HEK293T (cell line): ENCODE measurements at regions not wholly inside any gene's neighbourhood (a gene's known extent, or its start where the extent isn't known, plus 50 kb on each side); places are given as distances from the start of the nearest gene placed in this dataset.

Experiments used
- CTCF ChIA-PET: fragments of 350-600 bp; formaldehyde crosslinking; extraction: SDS; loops from one replicate; lab custom pipeline; 2021; ENCODE audit warnings: antibody characterized with exemption, inconsistent platforms; lab: Yijun Ruan, JAX
- POLR2A ChIA-PET: fragments of 350-600 bp; formaldehyde crosslinking; extraction: SDS; loops from one replicate; lab custom pipeline; 2020; ENCODE audit warnings: antibody characterized with exemption, inconsistent platforms; lab: Yijun Ruan, JAX
- DNase-seq: peaks from one replicate; pipeline ENCODE4 v3.0.0; 2012; ENCODE audit warnings: mixed read lengths; ENCODE audit errors: extremely low spot score
- ARNT ChIP-seq: fragments of 450-650 bp; IDR thresholded peaks from 2 replicates; pipeline ENCODE4 v1.6.1; 2017; ENCODE audit warnings: mild to moderate bottlenecking
- BHLHE40 ChIP-seq: fragments of 450-650 bp; IDR thresholded peaks from 2 replicates; pipeline ENCODE4 v1.6.1; 2016; ENCODE audit warnings: mild to moderate bottlenecking, moderate library complexity, borderline replicate concordance
- CTBP1 ChIP-seq: fragments of 450-650 bp; IDR thresholded peaks from 2 replicates; pipeline ENCODE4 v1.6.1; 2016; ENCODE audit warnings: borderline replicate concordance
- ELF4 ChIP-seq: fragments of 450-650 bp; IDR thresholded peaks from 2 replicates; pipeline ENCODE4 v1.6.1; 2017; ENCODE audit warnings: antibody characterized with exemption
- FOXA1 ChIP-seq: fragments of 450-650 bp; IDR thresholded peaks from 2 replicates; pipeline ENCODE4 v1.6.1; 2016; ENCODE audit warnings: mild to moderate bottlenecking
- FOXK2 ChIP-seq: fragments of 450-650 bp; IDR thresholded peaks from 2 replicates; pipeline ENCODE4 v1.6.1; 2016; ENCODE audit warnings: mild to moderate bottlenecking
- FOXM1 ChIP-seq: fragments of 450-650 bp; IDR thresholded peaks from 2 replicates; pipeline ENCODE4 v1.6.1; 2017; ENCODE audit warnings: mild to moderate bottlenecking, borderline replicate concordance
- HDGF ChIP-seq: fragments of 450-650 bp; IDR thresholded peaks from 2 replicates; pipeline ENCODE4 v1.6.1; 2017; ENCODE audit warnings: antibody characterized with exemption, borderline replicate concordance
- L3MBTL2 ChIP-seq: fragments of 450-650 bp; conservative IDR thresholded peaks from 2 replicates; pipeline ENCODE4 v1.6.1; 2016; ENCODE audit warnings: mild to moderate bottlenecking
- LEF1 ChIP-seq: fragments of 450-650 bp; IDR thresholded peaks from 2 replicates; pipeline ENCODE4 v1.6.1; 2017; ENCODE audit warnings: mild to moderate bottlenecking, borderline replicate concordance
- NFRKB ChIP-seq: fragments of 450-650 bp; IDR thresholded peaks from 2 replicates; pipeline ENCODE4 v1.6.1; 2016; ENCODE audit warnings: mild to moderate bottlenecking, moderate library complexity
- SP1 ChIP-seq: fragments of 450-650 bp; IDR thresholded peaks from 2 replicates; pipeline ENCODE4 v1.6.1; 2017
- SUZ12 ChIP-seq: fragments of 450-650 bp; IDR thresholded peaks from 2 replicates; pipeline ENCODE4 v1.6.1; 2016; ENCODE audit warnings: mild to moderate bottlenecking
- TARDBP ChIP-seq: fragments of 450-650 bp; IDR thresholded peaks from 2 replicates; pipeline ENCODE4 v1.6.1; 2016
- ZNF384 ChIP-seq: fragments of 450-650 bp; IDR thresholded peaks from 2 replicates; pipeline ENCODE4 v1.6.1; 2016
- TF ChIP-seq, protein P1 (sequence below): fragments of 450-650 bp; IDR thresholded peaks from 2 replicates; pipeline ENCODE4 v1.6.1; 2016

DNA sequence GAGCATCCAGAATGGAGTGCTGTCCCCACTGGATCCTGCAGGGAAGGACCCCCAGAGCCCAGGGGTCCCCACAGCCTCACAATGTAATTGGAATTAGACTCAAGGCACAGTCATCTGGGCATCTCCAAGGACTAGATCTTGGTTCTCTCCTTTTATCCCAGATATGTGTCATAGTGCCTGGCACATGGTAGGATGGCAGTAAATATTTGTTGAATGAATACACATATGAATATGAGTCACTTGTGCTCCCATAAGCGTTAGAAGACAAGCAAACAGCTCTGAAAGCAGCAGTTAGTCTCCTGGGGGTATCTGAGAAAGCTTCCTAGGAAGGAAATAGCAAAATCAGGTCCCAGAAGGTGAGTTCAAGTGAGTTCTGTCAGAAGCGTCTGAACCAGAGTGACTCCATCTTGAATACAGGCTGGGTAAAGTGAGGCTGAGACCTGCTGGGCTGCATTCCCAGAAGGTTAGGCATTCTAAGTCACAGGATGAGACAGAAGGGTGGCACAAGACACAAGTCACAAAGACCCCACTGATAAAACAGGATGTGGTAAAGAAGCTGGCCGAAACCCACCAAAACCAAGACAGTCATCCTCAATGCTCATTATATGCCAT lies 234.1 kb upstream of the ID2 start:
- TF ChIP-seq FOXK2 = no peak
- no peak for TF ChIP-seq ELF4
- TF ChIP-seq, protein P1, sequence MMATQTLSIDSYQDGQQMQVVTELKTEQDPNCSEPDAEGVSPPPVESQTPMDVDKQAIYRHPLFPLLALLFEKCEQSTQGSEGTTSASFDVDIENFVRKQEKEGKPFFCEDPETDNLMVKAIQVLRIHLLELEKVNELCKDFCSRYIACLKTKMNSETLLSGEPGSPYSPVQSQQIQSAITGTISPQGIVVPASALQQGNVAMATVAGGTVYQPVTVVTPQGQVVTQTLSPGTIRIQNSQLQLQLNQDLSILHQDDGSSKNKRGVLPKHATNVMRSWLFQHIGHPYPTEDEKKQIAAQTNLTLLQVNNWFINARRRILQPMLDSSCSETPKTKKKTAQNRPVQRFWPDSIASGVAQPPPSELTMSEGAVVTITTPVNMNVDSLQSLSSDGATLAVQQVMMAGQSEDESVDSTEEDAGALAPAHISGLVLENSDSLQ = no peak
- TF ChIP-seq SUZ12 = no peak
- TF ChIP-seq HDGF = no peak
- POLR2A ChIA-PET = no interaction called here
- CTCF ChIA-PET = no interaction called here
- no peak for DNase-seq

DNA sequence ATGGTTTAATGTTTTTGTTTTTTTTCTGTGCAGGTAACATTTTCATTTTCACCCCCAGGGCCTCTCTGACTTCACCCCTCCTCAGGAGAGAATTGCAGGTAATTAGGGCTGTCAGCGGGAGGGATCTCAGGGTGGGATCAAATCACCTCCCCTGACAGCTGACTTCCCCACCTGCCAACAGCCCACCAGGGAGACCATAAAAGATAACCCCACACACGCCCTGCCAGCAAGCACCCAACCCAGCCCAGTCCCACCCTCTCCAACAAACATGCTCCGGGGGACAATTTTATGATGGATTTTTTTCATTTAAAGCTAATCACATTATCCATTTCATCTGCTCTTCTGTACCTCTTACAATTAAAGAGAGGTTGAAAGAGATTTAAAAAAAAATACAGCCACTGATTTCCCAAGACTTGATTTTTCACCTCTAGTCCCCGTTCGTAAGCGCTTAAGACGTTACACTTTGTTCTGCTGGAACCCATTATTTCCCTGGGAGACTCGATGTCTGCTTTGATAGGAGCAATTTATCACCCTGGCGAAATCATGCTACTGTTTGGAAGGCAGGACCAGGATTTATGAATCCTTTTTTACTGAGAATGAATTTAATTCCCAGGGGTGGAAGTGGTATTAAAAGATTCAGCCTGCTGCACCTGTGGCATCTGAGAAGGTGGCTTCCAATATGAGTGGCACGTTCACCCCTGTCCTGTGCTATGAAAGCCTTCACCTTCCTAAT lies 232.9 kb upstream of the ID2 start:
- CTCF ChIA-PET = no interaction called here
- TF ChIP-seq HDGF (no peak), TARDBP (no peak), NFRKB (no peak), FOXA1 (no peak), LEF1 (no peak), SP1 (no peak), ELF4 (no peak), FOXK2 (no peak), SUZ12 (no peak), FOXM1 (no peak)
- POLR2A ChIA-PET = no interaction called here
- no peak for DNase-seq

DNA sequence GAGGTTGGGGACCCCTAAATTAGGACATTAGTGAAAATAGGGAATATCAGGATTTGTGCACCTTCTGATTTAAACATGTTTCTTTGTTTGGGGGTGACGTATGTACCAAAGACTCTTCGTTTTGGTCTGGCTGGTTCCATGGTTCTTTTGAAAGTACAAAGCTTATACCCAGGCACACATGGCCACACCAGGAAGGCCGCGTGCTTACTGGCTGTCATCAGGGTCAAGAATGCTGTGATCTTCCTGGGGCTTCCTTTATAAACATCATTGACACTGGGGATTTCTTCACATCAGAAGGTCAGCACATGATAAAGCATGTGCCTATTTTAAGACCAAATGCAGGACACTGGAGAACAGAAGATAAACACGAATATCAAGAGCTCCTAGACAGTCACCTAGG lies 230.6 kb upstream of the ID2 start:
- no peak for DNase-seq
- POLR2A ChIA-PET = no interaction called here

DNA sequence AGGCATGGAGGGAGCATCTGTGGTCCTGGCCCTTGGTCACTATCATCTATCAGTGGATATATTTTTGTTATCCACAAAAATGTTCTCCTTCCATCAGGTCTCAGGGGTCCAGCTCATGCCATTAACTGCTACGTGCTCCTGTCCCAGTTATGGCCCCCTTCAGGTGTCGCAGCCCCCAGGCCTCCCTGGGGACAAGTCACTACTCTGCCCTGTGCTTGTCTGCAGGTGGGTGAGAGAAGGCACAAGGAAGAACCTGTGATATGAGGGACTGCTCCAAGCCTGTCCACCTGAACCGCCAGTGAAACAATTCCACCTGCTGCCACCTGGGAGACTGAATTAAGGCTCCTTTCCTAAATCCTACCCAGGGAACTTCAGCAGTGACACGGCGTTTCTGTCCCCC lies 229.6 kb upstream of the ID2 start:
- DNase-seq = no peak
- ChIA-PET CTCF (no interaction called here), POLR2A (no interaction called here)
- TF ChIP-seq LEF1 (no peak), BHLHE40 (no peak), ZNF384 (no peak), L3MBTL2 (no peak), FOXK2 (no peak), ARNT (no peak), FOXA1 (no peak), ELF4 (no peak)

More for the DNA sequence above, 230.6 kb upstream of the ID2 start:
- CTCF ChIA-PET = no interaction called here
- TF ChIP-seq FOXM1 (no peak), FOXA1 (no peak), L3MBTL2 (no peak), ZNF384 (no peak), TARDBP (no peak), SUZ12 (no peak), BHLHE40 (no peak)

DNA sequence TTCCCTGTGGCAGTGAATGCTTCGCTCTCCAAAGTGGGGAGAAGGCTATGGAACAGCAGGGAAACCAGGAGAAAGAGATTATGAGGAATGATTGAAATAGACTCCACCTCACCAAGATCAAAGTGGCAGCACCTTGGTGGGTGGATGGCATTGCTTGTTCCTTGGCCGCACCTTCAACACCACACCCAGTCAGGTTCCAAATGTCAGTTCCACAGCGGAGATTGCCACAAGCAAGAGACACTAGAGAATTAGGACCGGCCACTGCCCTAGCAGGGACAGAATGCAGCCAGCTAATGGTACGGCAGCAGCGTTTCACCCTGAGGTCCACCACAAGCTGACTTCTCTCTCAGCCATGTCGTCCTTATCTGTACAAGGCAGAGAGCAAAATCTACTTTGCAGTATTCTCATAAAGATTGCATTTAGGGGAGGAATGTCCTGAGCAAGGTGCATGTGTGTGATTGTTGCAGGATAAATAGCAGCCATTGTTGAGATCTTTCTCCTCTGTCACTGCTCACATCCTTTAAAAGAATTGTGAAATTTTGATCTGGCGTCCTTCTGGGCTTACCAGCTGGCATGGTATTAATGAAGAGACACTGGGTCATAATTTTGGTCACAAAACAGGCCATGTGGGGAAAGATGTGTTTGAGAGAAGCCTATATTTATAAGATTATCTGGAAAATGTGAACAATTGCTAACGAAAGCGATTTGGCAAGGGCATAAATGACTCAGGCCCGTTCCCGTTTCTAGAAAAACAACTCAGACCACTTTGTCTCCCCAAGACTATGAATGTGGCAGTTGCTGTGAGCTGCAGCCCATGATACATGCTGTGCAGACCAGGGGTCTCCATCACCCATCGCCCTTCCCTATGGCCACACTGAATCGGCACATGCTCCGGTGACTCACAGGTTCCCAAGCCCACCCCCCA lies 228.6 kb upstream of the ID2 start:
- ChIA-PET POLR2A (no interaction called here), CTCF (no interaction called here)

DNA sequence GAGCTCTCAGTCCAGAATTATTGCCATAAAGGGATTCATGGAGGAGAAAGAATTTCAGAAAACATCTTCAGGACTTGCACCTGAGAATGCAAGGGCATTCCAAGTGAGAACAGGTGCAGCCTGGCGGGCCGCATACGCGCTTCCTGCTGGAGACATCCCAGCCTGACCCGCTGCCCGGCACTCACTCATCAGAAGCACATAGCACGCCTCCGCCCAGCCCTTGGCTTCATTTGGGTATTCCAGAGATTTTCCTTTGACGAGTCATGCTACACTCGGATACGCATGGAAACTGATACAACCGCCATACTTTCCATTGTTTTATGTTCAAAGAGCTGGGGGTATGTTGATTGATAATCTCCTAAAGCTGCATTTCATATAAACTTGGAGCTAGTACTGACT lies 228.0 kb upstream of the ID2 start:
- TF ChIP-seq ELF4 (no peak), FOXK2 (no peak), SP1 (no peak), ZNF384 (no peak), TARDBP (no peak), L3MBTL2 (no peak), CTBP1 (no peak)
- TF ChIP-seq, protein P1 = no peak
- CTCF ChIA-PET = no interaction called here
- POLR2A ChIA-PET = interaction anchor here (0.9 kb wide), 1 partner anchor 228 kb away, joined by 3 read pairs; the partner anchor contains the start of gene ID2
- no peak for DNase-seq

More for the DNA sequence above, 228.6 kb upstream of the ID2 start:
- TF ChIP-seq ELF4 (no peak), L3MBTL2 (no peak), LEF1 (no peak), HDGF (no peak), SUZ12 (no peak), FOXM1 (no peak), FOXK2 (no peak), NFRKB (no peak), BHLHE40 (no peak), SP1 (no peak), ZNF384 (no peak), FOXA1 (no peak)
- TF ChIP-seq, protein P1 = no peak
- no peak for DNase-seq
